GM21526 (cell line): ENCODE measurements at regions not wholly inside any gene's neighbourhood (a gene's known extent, or its start where the extent isn't known, plus 50 kb on each side); places are given as distances from the start of the nearest gene placed in this dataset.
"Not testable (repeated sequence)": the region's sequence is repeated elsewhere in the genome, so short reads cannot be mapped to it uniquely, and the experiment has no call there.

Experiments used
- ATAC-seq: cut with Tn5 transposase; IDR thresholded peaks from one replicate; pipeline ENCODE4 v1.9.1; 2021; ENCODE audit warnings: moderate library complexity; ENCODE audit not compliant: unreplicated experiment, low FRiP score

DNA sequence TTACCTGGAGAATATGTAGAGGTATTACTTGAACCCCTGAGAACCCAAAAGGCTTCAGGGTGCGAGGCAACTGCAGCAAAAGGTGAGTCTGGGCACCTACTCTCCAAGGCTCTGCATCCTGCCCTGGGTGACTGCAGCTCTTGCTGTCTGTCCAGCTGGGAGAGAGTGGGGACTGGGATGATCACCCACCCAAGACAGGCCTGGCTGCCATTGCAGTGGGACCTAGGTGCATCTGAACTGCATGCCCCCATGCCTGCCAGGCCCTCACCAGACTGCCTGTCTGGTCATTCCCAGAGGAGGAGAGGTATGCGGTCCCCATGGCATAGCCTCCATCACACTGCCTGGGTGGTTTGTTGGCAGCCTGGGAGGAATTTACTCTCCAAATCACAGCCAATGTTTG is 563.9 kb downstream of the TFAP2A start:
- ATAC-seq, result no peak

DNA sequence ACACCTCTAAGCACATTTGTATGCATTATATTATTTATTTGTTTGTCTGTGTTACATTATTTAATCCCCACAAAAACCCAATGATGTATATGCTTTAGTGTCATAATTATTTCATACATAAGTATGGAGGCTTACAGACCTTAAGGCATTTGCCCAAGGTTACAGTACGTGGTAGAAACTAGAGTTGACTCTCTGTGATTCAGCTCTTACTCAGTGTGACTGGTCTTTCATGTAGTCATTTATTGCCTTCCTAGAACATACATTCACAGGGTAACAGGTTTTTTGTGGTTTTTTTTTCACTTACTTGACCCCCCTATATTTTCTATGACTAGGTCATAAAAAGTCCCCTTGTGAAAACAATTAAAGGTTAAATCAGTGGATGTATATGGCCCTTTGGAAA is 566.8 kb downstream of the TFAP2A start:
- no peak for ATAC-seq

- ATAC-seq, result no peak
Measured at GRCh38 chr6:9841886-9842725, 572.8 kb downstream of the TFAP2A start.

GRCh38 chr6:9834233-9834632 is 580.6 kb downstream of the TFAP2A start:
- ATAC-seq, result no peak

GRCh38 chr6:9831783-9832182 is 583.1 kb downstream of the TFAP2A start:
- ATAC-seq, result no peak

GRCh38 chr6:9830808-9831207 is 584.1 kb downstream of the TFAP2A start:
- no peak for ATAC-seq

GRCh38 chr6:9825526-9825925 is 589.3 kb downstream of the TFAP2A start:
- no peak for ATAC-seq

DNA sequence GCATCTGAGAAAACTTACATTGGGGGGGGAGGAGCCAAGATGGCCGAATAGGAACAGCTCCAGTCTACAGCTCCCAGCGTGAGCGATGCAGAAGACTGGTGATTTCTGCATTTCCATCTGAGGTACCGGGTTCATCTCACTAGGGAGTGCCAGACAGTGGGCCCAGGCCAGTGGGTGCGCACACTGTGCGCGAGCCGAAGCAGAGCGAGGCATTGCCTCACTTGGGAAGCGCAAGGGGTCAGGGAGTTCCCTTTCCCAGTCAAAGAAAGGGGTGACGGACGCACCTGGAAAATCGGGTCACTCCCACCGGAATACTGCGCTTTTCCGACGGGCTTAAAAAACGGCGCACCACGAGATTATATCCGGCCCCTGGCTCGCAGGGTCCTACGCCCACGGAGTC is 604.1 kb downstream of the TFAP2A start:
- ATAC-seq, result not testable (repeated sequence)

- no peak for ATAC-seq
Measured at GRCh38 chr6:9810286-9810685, 604.6 kb downstream of the TFAP2A start.

GRCh38 chr6:9806195-9806594 is 608.7 kb downstream of the TFAP2A start:
- no peak for ATAC-seq

DNA sequence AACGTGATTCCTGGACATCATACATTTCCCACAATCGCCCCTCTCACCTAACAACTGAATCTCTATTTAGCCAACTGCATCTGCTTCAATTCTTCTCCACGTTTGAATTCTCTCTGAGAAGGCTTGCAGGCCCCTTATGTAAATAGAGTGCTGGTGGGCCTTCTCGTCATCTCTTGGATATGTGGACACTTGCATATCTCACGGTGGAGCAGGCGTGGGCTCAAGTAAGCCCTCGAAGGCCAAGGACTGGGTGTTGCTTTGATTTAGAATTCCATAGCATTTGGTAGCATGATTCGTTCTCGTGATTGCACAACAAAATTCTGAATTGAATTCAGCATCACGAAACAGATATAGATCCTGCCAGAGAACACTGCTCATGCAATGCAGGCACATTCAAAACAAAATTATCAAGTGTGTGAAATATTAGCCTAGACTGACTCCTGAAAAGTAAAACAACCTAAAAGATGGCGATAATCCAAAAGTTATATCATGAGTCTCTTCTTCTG is 613.6 kb downstream of the TFAP2A start:
- no peak for ATAC-seq

- no peak for ATAC-seq
Measured at GRCh38 chr6:9799582-9799981, 615.3 kb downstream of the TFAP2A start.

GRCh38 chr6:9796827-9797226 is 618.0 kb downstream of the TFAP2A start:
- no peak for ATAC-seq

DNA sequence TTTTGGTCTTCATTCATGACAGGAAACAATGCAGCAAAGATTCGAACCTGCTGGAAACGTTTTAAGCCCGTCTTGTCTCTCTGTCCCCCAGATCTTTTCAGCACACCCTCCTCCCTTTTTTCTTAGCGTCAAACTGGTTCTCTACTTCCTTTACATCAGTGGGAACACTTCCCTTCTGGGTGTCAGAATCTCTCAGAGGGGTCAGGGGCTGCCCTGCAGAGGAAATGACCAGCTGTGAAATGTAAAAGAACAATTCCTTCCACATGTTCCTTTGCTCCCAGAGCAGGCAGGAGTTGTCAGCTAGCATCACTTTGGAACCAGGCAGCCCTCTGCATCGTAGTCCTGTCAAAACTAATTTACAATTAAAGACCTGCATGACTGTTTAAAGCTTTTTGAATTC is 619.0 kb downstream of the TFAP2A start:
- ATAC-seq, result no peak

- no peak for ATAC-seq
Measured at GRCh38 chr6:9789201-9789600, 625.7 kb downstream of the TFAP2A start.

DNA sequence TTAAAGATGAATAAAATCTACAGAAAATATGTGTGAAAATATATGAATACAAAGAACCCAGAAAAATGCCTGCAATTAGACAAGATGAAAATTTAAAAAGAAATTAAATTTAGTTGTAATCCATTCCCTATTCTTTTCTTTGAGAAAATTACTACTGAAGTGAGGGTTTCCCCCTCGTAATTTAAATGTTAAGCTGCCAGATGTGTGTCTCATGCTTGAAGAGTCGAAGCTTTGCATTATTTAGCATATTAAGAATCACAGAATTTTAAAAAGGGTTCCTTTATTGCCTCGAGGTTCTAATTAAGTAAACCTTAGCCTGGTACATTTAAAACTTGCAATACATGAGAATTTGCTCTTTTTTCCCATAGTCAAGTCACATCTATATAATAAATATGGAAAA is 630.1 kb downstream of the TFAP2A start:
- no peak for ATAC-seq

GRCh38 chr6:9783567-9783966 is 631.3 kb downstream of the TFAP2A start:
- no peak for ATAC-seq

- no peak for ATAC-seq
Measured at GRCh38 chr6:9766240-9766915, 648.5 kb downstream of the TFAP2A start.

DNA sequence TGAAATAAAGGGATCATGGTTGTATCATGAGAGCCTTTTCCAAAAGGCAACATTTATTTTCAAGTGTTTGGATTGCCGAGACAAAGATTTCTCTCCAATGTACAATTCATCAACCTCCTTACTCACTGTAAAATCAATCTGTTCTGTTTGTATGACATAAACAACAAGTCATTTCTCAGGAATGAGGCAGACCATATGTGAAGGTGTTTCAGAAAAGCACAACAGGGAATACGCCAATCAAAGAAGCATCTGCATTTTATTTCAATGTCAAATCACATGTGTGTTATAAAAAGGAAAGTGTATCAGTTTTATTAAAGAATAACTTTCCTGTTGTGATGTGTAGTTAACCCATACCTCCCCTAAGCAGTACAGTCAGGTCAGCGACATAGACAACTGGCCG is 653.7 kb downstream of the TFAP2A start:
- no peak for ATAC-seq

- ATAC-seq, result no peak
Measured at GRCh38 chr6:9754515-9754914, 660.4 kb downstream of the TFAP2A start.

DNA sequence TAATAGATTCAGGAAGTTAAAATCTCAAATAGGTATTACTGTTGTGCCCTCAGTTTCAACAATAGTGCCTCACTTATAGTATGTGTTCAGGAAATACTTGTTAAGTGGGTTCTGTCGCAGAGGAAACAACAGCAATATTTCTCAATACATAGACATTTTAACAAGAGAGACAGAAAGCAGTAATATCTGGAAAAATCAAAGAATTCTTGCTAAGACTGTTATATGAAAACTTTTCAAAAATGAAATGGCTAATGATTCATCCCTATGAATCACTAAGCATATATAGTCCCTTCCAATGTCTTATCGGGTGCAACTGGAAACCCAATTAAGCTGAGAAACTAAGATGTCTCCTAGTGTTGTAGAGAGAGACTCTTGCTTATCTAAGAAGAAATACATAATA is 668.9 kb downstream of the TFAP2A start:
- ATAC-seq, result no peak

GRCh38 chr6:9745476-9745875 is 669.4 kb downstream of the TFAP2A start:
- no peak for ATAC-seq
